ENCODE measurements at regions not wholly inside any gene's neighbourhood (a gene's known extent, or its start where the extent isn't known, plus 50 kb on each side); places are given as distances from the start of the nearest gene placed in this dataset.

DNA sequence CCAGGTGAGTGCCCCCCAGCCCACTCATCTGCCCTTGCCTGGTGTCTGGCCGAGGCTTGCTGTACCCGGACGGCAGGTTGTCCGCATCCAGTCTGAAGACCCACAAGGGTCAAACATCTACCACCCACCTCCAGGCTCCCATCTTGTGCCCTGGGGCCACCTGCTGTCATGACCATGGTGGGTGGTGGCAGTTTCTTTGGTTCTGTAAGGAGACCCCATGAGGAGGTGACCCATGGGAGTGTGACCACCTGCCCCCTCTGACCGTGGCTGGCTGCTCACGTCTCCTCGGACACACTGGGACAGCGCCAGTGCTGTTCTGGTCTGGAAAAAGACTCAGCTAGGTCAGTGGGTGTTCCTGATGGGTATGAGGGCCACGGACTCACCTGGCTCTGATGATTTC lies 93.9 kb downstream of the TEX29 start:
- TF ChIP-seq, protein P1, sequence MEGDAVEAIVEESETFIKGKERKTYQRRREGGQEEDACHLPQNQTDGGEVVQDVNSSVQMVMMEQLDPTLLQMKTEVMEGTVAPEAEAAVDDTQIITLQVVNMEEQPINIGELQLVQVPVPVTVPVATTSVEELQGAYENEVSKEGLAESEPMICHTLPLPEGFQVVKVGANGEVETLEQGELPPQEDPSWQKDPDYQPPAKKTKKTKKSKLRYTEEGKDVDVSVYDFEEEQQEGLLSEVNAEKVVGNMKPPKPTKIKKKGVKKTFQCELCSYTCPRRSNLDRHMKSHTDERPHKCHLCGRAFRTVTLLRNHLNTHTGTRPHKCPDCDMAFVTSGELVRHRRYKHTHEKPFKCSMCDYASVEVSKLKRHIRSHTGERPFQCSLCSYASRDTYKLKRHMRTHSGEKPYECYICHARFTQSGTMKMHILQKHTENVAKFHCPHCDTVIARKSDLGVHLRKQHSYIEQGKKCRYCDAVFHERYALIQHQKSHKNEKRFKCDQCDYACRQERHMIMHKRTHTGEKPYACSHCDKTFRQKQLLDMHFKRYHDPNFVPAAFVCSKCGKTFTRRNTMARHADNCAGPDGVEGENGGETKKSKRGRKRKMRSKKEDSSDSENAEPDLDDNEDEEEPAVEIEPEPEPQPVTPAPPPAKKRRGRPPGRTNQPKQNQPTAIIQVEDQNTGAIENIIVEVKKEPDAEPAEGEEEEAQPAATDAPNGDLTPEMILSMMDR (IDR thresholded peaks at IDR 0.05): no peak
- Histone ChIP-seq H3K36me3 (no peaks in the 10 kb centered on the region), H3K4me3 (ENCODE audit: low read depth in 1 of 2, low read length in 1 of 2) (no peak overlapping the region), H3K4me1 (ENCODE audit: control insufficient read depth in 1 of 2, insufficient read depth in 1 of 2, low read depth in 1 of 2, low read length in 1 of 2) (no peaks in the 10 kb centered on the region), H3K9me3 (no peaks in the 10 kb centered on the region), H3K27me3 (peaks cover 43% of the 10 kb centered on the region), H3K27ac (no peak overlapping the region)

DNA sequence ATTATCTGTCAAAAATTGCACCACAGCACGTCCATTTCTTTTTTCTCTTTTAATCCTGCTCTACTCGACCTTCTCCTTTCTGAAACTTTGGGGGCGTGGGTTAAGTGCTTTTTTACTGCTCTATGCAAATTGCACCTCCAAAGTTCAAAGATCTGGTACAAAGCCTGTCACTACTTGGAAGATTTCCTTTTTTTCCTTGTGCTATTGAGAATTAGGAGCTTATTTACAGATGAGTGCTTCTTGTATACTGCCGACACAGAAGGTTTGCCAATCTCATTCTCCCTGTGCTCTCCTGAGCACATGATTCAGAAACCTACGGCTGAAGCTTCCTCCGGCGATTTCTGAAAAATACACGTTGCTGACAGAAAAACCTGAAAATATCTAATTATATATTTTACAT lies 94.8 kb downstream of the TEX29 start:
- Histone ChIP-seq H3K27ac (no peak overlapping the region), H3K9me3 (no peaks in the 10 kb centered on the region), H3K36me3 (no peaks in the 10 kb centered on the region), H3K27me3 (peaks cover 37% of the 10 kb centered on the region), H3K4me1 (ENCODE audit: control insufficient read depth in 1 of 2, insufficient read depth in 1 of 2, low read depth in 1 of 2, low read length in 1 of 2) (no peaks in the 10 kb centered on the region), H3K4me3 (ENCODE audit: low read depth in 1 of 2, low read length in 1 of 2) (no peak overlapping the region)
- TF ChIP-seq, protein P1 (IDR thresholded peaks at IDR 0.05): no peak

DNA sequence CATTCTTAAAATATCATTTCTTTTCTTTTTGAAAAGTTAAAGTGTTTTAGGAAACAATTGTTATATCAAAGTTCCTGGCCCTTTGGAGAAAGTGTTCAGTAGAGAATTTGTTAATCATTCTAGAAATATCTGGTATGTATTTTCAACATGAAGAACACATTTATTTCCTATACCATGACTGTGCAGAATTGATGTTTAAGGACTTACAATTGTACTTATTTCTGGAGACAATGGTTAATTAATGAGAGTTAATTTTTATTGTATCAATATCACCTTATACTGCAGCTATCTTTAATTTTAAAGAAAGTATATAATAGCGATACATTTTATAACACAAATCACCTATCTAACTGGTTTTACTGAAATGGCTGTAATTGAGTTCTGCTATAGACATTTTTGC lies 95.3 kb downstream of the TEX29 start:
- H3K27me3 ChIP-seq: peaks cover 32% of the 10 kb centered on the region
- no peak overlapping the region for H3K4me3 ChIP-seq (ENCODE audit: low read depth in 1 of 2, low read length in 1 of 2)
- H3K9me3 ChIP-seq: no peaks in the 10 kb centered on the region
- no peaks in the 10 kb centered on the region for H3K36me3 ChIP-seq
- TF ChIP-seq, protein P1 (IDR thresholded peaks at IDR 0.05): no peak
- H3K27ac ChIP-seq: no peak overlapping the region
- no peaks in the 10 kb centered on the region for H3K4me1 ChIP-seq (ENCODE audit: control insufficient read depth in 1 of 2, insufficient read depth in 1 of 2, low read depth in 1 of 2, low read length in 1 of 2)

DNA sequence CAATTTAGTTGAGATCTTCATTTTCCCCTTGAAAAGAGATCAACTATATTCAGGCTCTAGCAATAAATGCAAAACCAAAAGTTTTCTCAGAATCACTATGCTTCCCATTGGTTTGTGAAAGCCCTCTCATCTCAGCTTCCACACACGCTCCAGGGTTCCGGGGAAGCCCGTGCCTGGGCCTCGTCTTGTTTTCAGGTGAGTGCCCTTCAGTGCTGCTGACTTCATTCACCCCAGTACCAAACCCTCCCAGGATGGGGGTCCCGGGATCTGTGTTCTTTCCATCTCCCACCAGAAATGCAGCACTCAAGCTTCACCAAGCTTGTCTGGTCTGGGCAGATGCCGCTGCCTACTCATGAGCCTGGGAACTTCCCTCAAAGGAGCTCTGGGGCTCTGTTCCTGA lies 97.7 kb downstream of the TEX29 start:
- no peaks in the 10 kb centered on the region for H3K36me3 ChIP-seq
- H3K27me3 ChIP-seq: peaks cover 9% of the 10 kb centered on the region
- no peak overlapping the region for H3K4me3 ChIP-seq (ENCODE audit: low read depth in 1 of 2, low read length in 1 of 2)
- H3K9me3 ChIP-seq: no peaks in the 10 kb centered on the region
- TF ChIP-seq, protein P1 (IDR thresholded peaks at IDR 0.05): no peak
- no peaks in the 10 kb centered on the region for H3K4me1 ChIP-seq (ENCODE audit: control insufficient read depth in 1 of 2, insufficient read depth in 1 of 2, low read depth in 1 of 2, low read length in 1 of 2)
- H3K27ac ChIP-seq: no peak overlapping the region

DNA sequence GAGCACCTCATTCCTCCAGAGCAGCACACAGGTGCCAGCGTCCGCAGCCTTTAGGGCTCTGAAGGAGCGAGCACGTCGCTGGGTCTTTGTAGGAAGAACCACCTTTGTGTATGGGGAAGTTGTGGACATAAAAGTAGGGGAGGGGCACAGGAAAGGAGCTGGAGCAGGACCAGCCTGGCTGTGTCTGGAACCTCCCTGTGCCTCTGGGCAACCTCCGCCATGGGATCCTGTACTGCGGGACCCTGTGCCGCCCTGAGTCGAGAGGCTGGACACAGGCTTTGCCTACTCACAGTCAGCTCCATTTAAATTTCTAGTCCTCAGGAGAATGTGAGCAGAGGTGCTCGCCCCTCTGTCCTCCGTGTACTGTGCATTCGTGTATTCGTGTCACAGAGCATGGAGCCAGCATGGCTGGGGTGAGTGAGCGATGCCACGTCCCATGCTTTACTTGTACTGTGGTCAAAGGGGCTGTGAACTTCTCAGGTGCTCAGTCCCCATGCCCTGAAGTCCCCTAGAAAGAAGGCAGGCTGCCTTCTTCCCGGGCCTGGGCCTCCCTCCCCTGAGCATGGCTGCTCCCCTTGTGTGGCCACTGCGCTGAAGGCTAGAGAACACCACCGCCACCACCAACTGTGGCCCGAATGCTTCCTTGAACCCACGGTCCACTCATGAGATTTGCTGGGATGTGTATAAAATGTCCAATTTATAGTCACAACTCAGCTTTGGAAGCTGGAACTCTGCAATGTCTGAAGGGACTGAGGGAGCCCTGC lies 99.9 kb downstream of the TEX29 start:
- H3K4me3 ChIP-seq (ENCODE audit: low read depth in 1 of 2, low read length in 1 of 2): no peak overlapping the region
- H3K27me3 ChIP-seq: no peaks in the 10 kb centered on the region
- no peaks in the 10 kb centered on the region for H3K9me3 ChIP-seq
- TF ChIP-seq, protein P1 (IDR thresholded peaks at IDR 0.05): no peak
- H3K4me1 ChIP-seq (ENCODE audit: control insufficient read depth in 1 of 2, insufficient read depth in 1 of 2, low read depth in 1 of 2, low read length in 1 of 2): no peaks in the 10 kb centered on the region
- H3K36me3 ChIP-seq: no peaks in the 10 kb centered on the region
- H3K27ac ChIP-seq: no peak overlapping the region
